Endothelial cell of umbilical vein (primary cell): ENCODE measurements at regions not wholly inside any gene's neighbourhood (a gene's known extent, or its start where the extent isn't known, plus 50 kb on each side); places are given as distances from the start of the nearest gene placed in this dataset.

ENCODE experiments used
- CTCF ChIP-seq, 2 donors: IDR thresholded peaks; 1 replicate in 1 of 2; 2 replicates in 1 of 2; pipeline ENCODE4 v1.5.1; 2011; ENCODE audit warnings: low read length in 2 of 2, mild to moderate bottlenecking in 2 of 2, moderate library complexity in 2 of 2, control low read depth in 1 of 2, inconsistent platforms in 1 of 2, low read depth in 1 of 2; ENCODE audit not compliant: insufficient read depth in 1 of 2; ENCODE audit errors: extremely low read depth in 1 of 2
- EZH2 ChIP-seq: IDR thresholded peaks from 2 replicates; pipeline ENCODE4 v1.6.1; 2012; ENCODE audit warnings: borderline replicate concordance, low read depth, mild to moderate bottlenecking, moderate library complexity, low read length, inconsistent platforms; ENCODE audit not compliant: severe bottlenecking
- FOS ChIP-seq: IDR thresholded peaks from 2 replicates; pipeline ENCODE4 v1.6.1; 2011; ENCODE audit warnings: mild to moderate bottlenecking, low read length, moderate library complexity, borderline replicate concordance; ENCODE audit not compliant: insufficient read depth

GRCh38 chr2:217444509-217444908 lies 558.3 kb downstream of the TNS1 start:
- no peak for TF ChIP-seq CTCF (IDR thresholded peaks at IDR 0.05; ENCODE audit: extremely low read depth in 1 of 2, insufficient read depth in 1 of 2, low read depth in 1 of 2, low read length in 2 of 2)
- no peak for TF ChIP-seq FOS
- TF ChIP-seq EZH2, result no peak
